ENCODE measurements at regions not wholly inside any gene's neighbourhood (a gene's known extent, or its start where the extent isn't known, plus 50 kb on each side); places are given as distances from the start of the nearest gene placed in this dataset.

- no peak for DNase-seq (ENCODE audit: low spot score)
- Histone ChIP-seq H3K4me3 (ENCODE audit: low read length in 2 of 2) (no peak overlapping the region), H4K91ac (ENCODE audit: low read depth, low read length, poor library complexity) (peak overlapping the region; percentile 38), H3K23ac (ENCODE audit: low read depth, low read length, poor library complexity) (no peak overlapping the region), H2BK12ac (ENCODE audit: low read length) (no peak overlapping the region), H3K18ac (ENCODE audit: low read length) (no peak overlapping the region), H2BK120ac (ENCODE audit: low read depth, low read length) (no peak overlapping the region), H2AFZ (ENCODE audit: low read length) (no peak overlapping the region), H2BK15ac (ENCODE audit: low read length) (peak overlapping the region; percentile 27), H3K4me1 (ENCODE audit: control insufficient read depth in 2 of 2, insufficient read depth in 1 of 2, low read depth in 1 of 2, low read length in 2 of 2) (peaks cover under 1 to 16% of the 10 kb centered on the region in 2 donors), H4K8ac (ENCODE audit: low read depth, low read length) (no peak overlapping the region), H3K14ac (ENCODE audit: low read length) (no peak overlapping the region), H2AK5ac (ENCODE audit: low read depth, low read length) (peak overlapping the region; percentile 10), H3K4me2 (ENCODE audit: insufficient read depth, low read length, poor library complexity, severe bottlenecking) (no peak overlapping the region), H3K79me1 (ENCODE audit: low read depth, low read length) (no peaks in the 10 kb centered on the region), H3K27ac (replicated peaks; ENCODE audit: low read length) (no peak overlapping the region), H3K9me3 (replicated peaks in 1 of 2; ENCODE audit: control insufficient read depth in 2 of 2, insufficient read depth in 1 of 2, low read depth in 1 of 2, low read length in 2 of 2) (no peaks in the 10 kb centered on the region), H3K36me3 (replicated peaks in 1 of 2; ENCODE audit: control insufficient read depth in 2 of 2, insufficient read depth in 2 of 2, low read length in 2 of 2) (no peaks in the 10 kb centered on the region), H3K4ac (ENCODE audit: low read length) (no peak overlapping the region), H3K9ac (ENCODE audit: low read depth, low read length, poor library complexity) (peak overlapping the region; percentile 24), H2BK5ac (ENCODE audit: low read length) (no peak overlapping the region), H3K27me3 (ENCODE audit: control insufficient read depth in 3 of 3, insufficient read depth in 3 of 3, low read depth in 1 of 3, low read length in 3 of 3) (peaks cover 0 to 19% (median 0%) of the 10 kb centered on the region in 3 experiments)
- WGBS, 2 donors (ENCODE audit: extremely low coverage in 2 of 2, insufficient read length in 2 of 2, insufficient replicate concordance in 1 of 2): no CpG with 5 or more reads among the region's 1 CpG
Measured at GRCh38 chr11:116693102-116693570, 79.7 kb downstream of the BUD13 start.

- Histone ChIP-seq H3K4me2 (ENCODE audit: insufficient read depth, low read length, poor library complexity, severe bottlenecking) (no peak overlapping the region), H3K79me1 (ENCODE audit: low read depth, low read length) (no peaks in the 10 kb centered on the region), H3K18ac (ENCODE audit: low read length) (peak overlapping the region; percentile 67), H3K4me1 (ENCODE audit: control insufficient read depth in 2 of 2, insufficient read depth in 1 of 2, low read depth in 1 of 2, low read length in 2 of 2) (peaks cover 3 to 22% of the 10 kb centered on the region in 2 donors), H3K27ac (replicated peaks; ENCODE audit: low read length) (no peak overlapping the region), H3K27me3 (ENCODE audit: control insufficient read depth in 3 of 3, insufficient read depth in 3 of 3, low read depth in 1 of 3, low read length in 3 of 3) (peaks cover 0 to 13% (median 0%) of the 10 kb centered on the region in 3 experiments), H3K14ac (ENCODE audit: low read length) (no peak overlapping the region), H2AK5ac (ENCODE audit: low read depth, low read length) (peak overlapping the region; percentile 27), H2BK120ac (ENCODE audit: low read depth, low read length) (no peak overlapping the region), H3K9me3 (replicated peaks in 1 of 2; ENCODE audit: control insufficient read depth in 2 of 2, insufficient read depth in 1 of 2, low read depth in 1 of 2, low read length in 2 of 2) (no peaks in the 10 kb centered on the region), H2AFZ (ENCODE audit: low read length) (no peak overlapping the region), H4K8ac (ENCODE audit: low read depth, low read length) (no peak overlapping the region), H2BK5ac (ENCODE audit: low read length) (no peak overlapping the region), H2BK12ac (ENCODE audit: low read length) (peak overlapping the region; percentile 79), H3K4ac (ENCODE audit: low read length) (no peak overlapping the region), H3K9ac (ENCODE audit: low read depth, low read length, poor library complexity) (no peak overlapping the region), H3K36me3 (replicated peaks in 1 of 2; ENCODE audit: control insufficient read depth in 2 of 2, insufficient read depth in 2 of 2, low read length in 2 of 2) (no peaks in the 10 kb centered on the region), H2BK15ac (ENCODE audit: low read length) (peak overlapping the region; percentile 27), H3K4me3 (ENCODE audit: low read length in 2 of 2) (no peak overlapping the region), H3K23ac (ENCODE audit: low read depth, low read length, poor library complexity) (no peak overlapping the region), H4K91ac (ENCODE audit: low read depth, low read length, poor library complexity) (peak overlapping the region; percentile 33)
- WGBS, 2 donors (ENCODE audit: extremely low coverage in 2 of 2, insufficient read length in 2 of 2, insufficient replicate concordance in 1 of 2): no CpG with 5 or more reads among the region's 16 CpGs
- DNase-seq (ENCODE audit: low spot score): no peak
Measured at GRCh38 chr11:116692318-116693101, 80.3 kb downstream of the BUD13 start.

GRCh38 chr11:116691771-116692177, 81.0 kb downstream of the BUD13 start:
- no peak overlapping the region for H3K14ac ChIP-seq (ENCODE audit: low read length)
- no peaks in the 10 kb centered on the region for H3K36me3 ChIP-seq (replicated peaks in 1 of 2; ENCODE audit: control insufficient read depth in 2 of 2, insufficient read depth in 2 of 2, low read length in 2 of 2)
- H2BK15ac ChIP-seq (ENCODE audit: low read length): no peak overlapping the region
- no peaks in the 10 kb centered on the region for H3K9me3 ChIP-seq (replicated peaks in 1 of 2; ENCODE audit: control insufficient read depth in 2 of 2, insufficient read depth in 1 of 2, low read depth in 1 of 2, low read length in 2 of 2)
- no peak overlapping the region for H4K91ac ChIP-seq (ENCODE audit: low read depth, low read length, poor library complexity)
- H3K27ac ChIP-seq (replicated peaks; ENCODE audit: low read length): no peak overlapping the region
- H3K18ac ChIP-seq (ENCODE audit: low read length): no peak overlapping the region
- no peak overlapping the region for H4K8ac ChIP-seq (ENCODE audit: low read depth, low read length)
- H3K4ac ChIP-seq (ENCODE audit: low read length): no peak overlapping the region
- H2AFZ ChIP-seq (ENCODE audit: low read length): no peak overlapping the region
- peaks cover 0 to 13% (median 0%) of the 10 kb centered on the region in 3 experiments for H3K27me3 ChIP-seq (ENCODE audit: control insufficient read depth in 3 of 3, insufficient read depth in 3 of 3, low read depth in 1 of 3, low read length in 3 of 3)
- DNase-seq (ENCODE audit: low spot score): peak; percentile 56
- no peak overlapping the region for H2AK5ac ChIP-seq (ENCODE audit: low read depth, low read length)
- no peak overlapping the region for H3K4me3 ChIP-seq (ENCODE audit: low read length in 2 of 2)
- H2BK120ac ChIP-seq (ENCODE audit: low read depth, low read length): no peak overlapping the region
- no peak overlapping the region for H3K9ac ChIP-seq (ENCODE audit: low read depth, low read length, poor library complexity)
- H2BK12ac ChIP-seq (ENCODE audit: low read length): no peak overlapping the region
- no peak overlapping the region for H3K23ac ChIP-seq (ENCODE audit: low read depth, low read length, poor library complexity)
- no CpG with 5 or more reads among the region's 10 CpGs for WGBS, 2 donors (ENCODE audit: extremely low coverage in 2 of 2, insufficient read length in 2 of 2, insufficient replicate concordance in 1 of 2)
- H2BK5ac ChIP-seq (ENCODE audit: low read length): no peak overlapping the region
- no peaks in the 10 kb centered on the region for H3K79me1 ChIP-seq (ENCODE audit: low read depth, low read length)
- H3K4me1 ChIP-seq (ENCODE audit: control insufficient read depth in 2 of 2, insufficient read depth in 1 of 2, low read depth in 1 of 2, low read length in 2 of 2): peaks cover 3 to 29% of the 10 kb centered on the region in 2 donors
- no peak overlapping the region for H3K4me2 ChIP-seq (ENCODE audit: insufficient read depth, low read length, poor library complexity, severe bottlenecking)

GRCh38 chr11:116690611-116691010, 82.2 kb downstream of the BUD13 start:
- Histone ChIP-seq H3K4me3 (ENCODE audit: low read length in 2 of 2) (no peak overlapping the region), H3K27ac (replicated peaks; ENCODE audit: low read length) (no peak overlapping the region), H2AFZ (ENCODE audit: low read length) (peak overlapping the region; percentile 20), H3K23ac (ENCODE audit: low read depth, low read length, poor library complexity) (no peak overlapping the region), H3K9me3 (replicated peaks in 1 of 2; ENCODE audit: control insufficient read depth in 2 of 2, insufficient read depth in 1 of 2, low read depth in 1 of 2, low read length in 2 of 2) (no peaks in the 10 kb centered on the region), H3K27me3 (ENCODE audit: control insufficient read depth in 3 of 3, insufficient read depth in 3 of 3, low read depth in 1 of 3, low read length in 3 of 3) (peaks cover 0 to 7% (median 0%) of the 10 kb centered on the region in 3 experiments), H3K79me1 (ENCODE audit: low read depth, low read length) (no peaks in the 10 kb centered on the region), H3K18ac (ENCODE audit: low read length) (no peak overlapping the region), H4K91ac (ENCODE audit: low read depth, low read length, poor library complexity) (no peak overlapping the region), H3K4ac (ENCODE audit: low read length) (no peak overlapping the region), H2BK12ac (ENCODE audit: low read length) (no peak overlapping the region), H3K9ac (ENCODE audit: low read depth, low read length, poor library complexity) (no peak overlapping the region), H3K4me1 (ENCODE audit: control insufficient read depth in 2 of 2, insufficient read depth in 1 of 2, low read depth in 1 of 2, low read length in 2 of 2) (peaks cover 3 to 23% of the 10 kb centered on the region in 2 donors), H4K8ac (ENCODE audit: low read depth, low read length) (no peak overlapping the region), H2BK5ac (ENCODE audit: low read length) (no peak overlapping the region), H2BK15ac (ENCODE audit: low read length) (no peak overlapping the region), H2BK120ac (ENCODE audit: low read depth, low read length) (no peak overlapping the region), H2AK5ac (ENCODE audit: low read depth, low read length) (no peak overlapping the region), H3K4me2 (ENCODE audit: insufficient read depth, low read length, poor library complexity, severe bottlenecking) (no peak overlapping the region), H3K14ac (ENCODE audit: low read length) (no peak overlapping the region), H3K36me3 (replicated peaks in 1 of 2; ENCODE audit: control insufficient read depth in 2 of 2, insufficient read depth in 2 of 2, low read length in 2 of 2) (no peaks in the 10 kb centered on the region)
- DNase-seq (ENCODE audit: low spot score): no peak
- WGBS, 2 donors (ENCODE audit: extremely low coverage in 2 of 2, insufficient read length in 2 of 2, insufficient replicate concordance in 1 of 2): no CpG with 5 or more reads among the region's 9 CpGs

Measured in neuronal stem cell (in vitro differentiated cells).